GM19452 (cell line): ENCODE measurements at regions not wholly inside any gene's neighbourhood (a gene's known extent, or its start where the extent isn't known, plus 50 kb on each side); places are given as distances from the start of the nearest gene placed in this dataset.
A peak's percentile ranks its signal among the peaks of the same experiment; 100 is the strongest.

ENCODE experiments used
- ATAC-seq: cut with Tn5 transposase; IDR thresholded peaks from one replicate; pipeline ENCODE4 v1.9.1; 2021; ENCODE audit not compliant: unreplicated experiment

DNA sequence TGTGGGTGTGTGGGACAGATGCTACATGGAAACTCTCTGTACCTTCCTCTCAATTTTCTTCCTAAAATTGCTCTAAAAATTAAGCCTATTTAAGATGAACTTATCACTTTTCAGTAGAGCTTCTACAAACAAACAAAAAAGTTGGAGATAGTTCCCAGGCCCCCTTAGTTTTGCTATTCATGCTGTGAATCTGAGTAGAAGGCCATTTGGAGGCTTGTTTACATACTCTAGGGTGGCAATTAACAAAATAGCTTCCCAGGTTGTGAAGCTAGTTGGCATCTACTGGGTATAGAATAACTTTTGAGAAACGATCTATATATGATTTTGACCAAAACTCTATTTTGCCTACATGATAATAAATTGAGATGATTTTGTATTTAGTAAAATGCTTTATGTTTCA is 541.4 kb upstream of the B3GALT2 start:
- ATAC-seq = no peak

DNA sequence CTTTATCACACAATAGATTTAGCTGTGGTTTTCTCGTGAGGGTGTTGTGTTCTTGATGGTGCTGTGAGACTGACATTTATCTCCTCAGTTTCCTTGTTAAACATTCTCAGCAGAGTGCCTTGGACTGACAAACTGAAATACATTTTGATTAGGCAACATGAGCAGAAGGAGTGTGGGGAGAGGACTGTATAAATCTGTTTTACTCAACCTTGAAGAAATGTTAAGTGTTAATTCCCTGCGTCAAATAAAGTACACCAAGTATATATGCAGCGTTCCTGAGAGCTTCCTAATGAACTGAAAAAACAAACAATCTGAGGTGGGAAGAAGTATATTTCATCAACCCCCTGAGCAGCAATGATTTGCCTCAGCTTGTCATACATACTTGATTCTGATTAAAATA is 540.3 kb upstream of the B3GALT2 start:
- no peak for ATAC-seq

GRCh38 chr1:193712392-193712791 is 526.0 kb upstream of the B3GALT2 start:
- no peak for ATAC-seq

DNA sequence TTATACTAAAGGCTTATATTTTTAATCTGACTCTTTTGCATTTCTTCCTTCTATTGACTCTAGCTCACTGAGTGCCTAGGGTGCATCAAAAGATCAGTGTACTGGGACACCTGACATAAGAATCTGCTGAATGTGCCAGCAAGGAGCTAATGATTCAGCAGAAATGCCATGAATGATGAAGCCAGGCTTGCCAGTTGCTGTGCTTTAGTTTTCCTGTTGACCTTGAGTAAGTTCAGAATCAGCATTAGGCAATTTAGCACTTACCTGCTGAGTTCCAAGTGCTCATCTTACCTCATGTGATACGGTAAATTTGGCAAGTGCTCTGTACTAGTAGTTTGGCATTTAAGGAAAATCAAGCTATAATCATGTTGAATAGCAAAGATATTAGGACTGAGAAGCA is 523.2 kb upstream of the B3GALT2 start:
- no peak for ATAC-seq

GRCh38 chr1:193707271-193708021 is 521.0 kb upstream of the B3GALT2 start:
- no peak for ATAC-seq

DNA sequence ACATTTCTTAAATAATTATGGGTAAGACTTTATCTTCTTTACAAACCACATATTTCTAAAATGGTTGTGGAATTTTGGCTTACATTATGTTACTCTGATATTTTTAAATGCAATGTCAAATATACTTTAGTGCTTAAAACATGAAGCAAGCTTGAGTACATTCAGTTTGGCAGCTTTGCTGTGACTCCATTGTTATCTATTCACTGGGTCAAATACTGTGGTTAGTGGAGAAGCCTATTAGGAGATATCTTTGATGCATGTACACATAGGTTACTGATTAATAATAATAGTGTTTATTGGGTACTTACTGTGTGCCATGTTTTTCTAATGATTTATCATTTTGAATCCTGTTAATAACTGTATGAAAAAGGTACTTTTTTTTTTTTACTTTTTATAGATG is 520.4 kb upstream of the B3GALT2 start:
- no peak for ATAC-seq

DNA sequence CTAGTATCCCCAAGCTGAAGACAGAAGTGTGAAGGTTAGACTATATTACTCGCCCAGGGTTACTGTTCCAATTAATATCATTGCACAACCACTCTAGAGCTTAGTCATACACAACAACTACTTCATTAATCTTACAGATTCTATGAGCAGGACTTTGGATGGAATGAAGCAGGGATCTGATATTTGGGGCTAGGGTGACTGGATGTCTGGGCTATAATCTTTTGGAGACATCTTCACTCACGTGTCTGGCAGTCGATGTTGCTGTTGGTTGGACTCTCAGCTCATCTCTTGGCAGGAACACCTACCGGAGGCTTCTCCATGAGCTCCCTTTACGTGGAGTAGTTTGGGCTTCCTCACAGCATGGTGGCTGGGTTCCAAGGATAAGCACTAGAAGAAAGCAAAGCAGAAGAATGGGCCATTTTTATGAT is 519.2 kb upstream of the B3GALT2 start:
- no peak for ATAC-seq

GRCh38 chr1:193703655-193704054 is 517.2 kb upstream of the B3GALT2 start:
- ATAC-seq = no peak

DNA sequence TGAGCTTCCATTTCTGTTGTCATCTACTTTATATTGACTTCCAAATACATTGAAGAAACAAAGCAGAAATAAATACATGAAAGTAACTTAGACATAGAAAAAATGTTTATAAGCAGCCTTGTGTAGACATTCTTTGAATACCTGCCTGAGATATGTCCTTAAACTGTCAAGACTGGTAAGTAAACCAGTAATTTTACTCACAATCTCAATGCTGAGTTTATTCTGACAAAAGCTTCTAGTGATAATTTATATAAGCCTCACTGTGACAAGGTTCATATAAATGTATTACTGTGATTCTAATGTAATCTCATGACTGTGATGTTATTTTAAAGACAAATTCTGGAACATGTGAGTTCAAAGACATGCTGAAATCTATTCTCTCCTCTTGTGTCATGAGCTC is 516.7 kb upstream of the B3GALT2 start:
- no peak for ATAC-seq

- no peak for ATAC-seq
These were observed 515.3 kb upstream of the B3GALT2 start for GRCh38 chr1:193701759-193702158.

GRCh38 chr1:193700710-193701355 is 514.4 kb upstream of the B3GALT2 start:
- ATAC-seq = peak; percentile 60

DNA sequence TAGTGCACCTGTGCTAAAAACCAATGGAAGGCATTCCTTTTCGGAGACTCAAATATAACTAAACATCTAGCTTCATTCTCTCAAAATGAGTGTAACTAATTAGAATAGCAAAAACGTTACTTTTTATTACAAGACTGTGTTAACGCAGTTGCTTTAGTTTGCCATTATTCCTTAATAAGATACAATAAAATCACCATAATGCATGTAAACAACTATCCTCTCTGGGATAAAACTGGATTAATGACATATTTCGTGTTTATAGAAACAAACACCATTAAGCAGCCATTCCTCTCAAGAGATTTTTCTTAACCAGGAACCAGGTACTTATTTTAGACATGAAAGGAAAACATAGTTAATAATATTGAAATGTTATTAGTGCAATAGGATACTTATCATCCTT is 512.8 kb upstream of the B3GALT2 start:
- no peak for ATAC-seq

- no peak for ATAC-seq
These were observed 511.4 kb upstream of the B3GALT2 start for GRCh38 chr1:193697776-193698175.

DNA sequence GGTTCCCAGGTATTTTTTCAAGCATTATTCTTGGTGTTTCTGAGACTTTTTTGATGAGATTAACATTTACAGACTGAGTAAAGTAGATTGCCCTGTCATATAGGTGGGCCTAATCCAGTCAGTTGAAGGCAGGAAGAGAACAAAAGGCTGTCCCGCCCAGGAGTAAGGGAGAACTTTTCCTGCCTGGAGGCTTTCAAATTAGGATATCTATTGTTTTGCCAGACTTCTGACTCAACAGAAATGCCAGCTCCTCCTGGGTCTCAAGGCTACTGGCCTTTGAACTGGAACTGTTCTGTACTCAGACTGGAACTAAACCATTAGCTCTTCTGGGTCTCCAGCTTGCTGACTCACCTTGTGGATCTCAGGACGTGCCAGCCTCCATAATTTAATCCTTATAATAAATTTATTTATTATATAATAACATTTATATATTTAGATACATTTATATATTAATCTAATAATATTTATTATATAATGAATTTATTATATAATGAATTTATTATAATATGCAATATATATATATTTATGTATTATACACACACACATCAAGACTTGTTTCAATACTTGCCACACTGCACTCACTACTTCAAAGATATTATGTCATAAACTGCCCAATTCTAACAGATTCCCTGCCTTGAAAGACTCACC is 510.8 kb upstream of the B3GALT2 start:
- no peak for ATAC-seq

DNA sequence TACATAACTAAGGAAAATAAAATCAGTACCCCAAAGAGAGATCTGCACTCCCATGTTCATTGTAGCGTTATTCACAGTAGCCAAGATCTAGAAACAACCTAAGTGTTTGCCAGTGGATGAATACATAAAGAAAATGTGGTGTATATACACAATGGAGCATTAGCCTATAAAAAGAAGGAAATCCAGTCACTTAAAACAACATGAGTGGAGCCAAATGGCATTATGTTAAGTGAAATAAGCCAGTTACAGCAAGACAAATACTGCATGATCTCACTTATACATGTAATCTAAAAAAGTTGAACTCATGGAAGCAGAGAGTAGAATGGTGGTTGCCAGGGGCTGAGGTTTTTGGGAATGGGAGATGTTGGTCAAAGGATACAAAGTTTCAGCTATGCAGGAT is 508.3 kb upstream of the B3GALT2 start:
- no peak for ATAC-seq

GRCh38 chr1:193685986-193686385 is 499.6 kb upstream of the B3GALT2 start:
- no peak for ATAC-seq

GRCh38 chr1:193681422-193681821 is 495.0 kb upstream of the B3GALT2 start:
- ATAC-seq = no peak

- ATAC-seq = no peak
These were observed 494.5 kb upstream of the B3GALT2 start for GRCh38 chr1:193680924-193681316.

GRCh38 chr1:193680247-193680923 is 494.0 kb upstream of the B3GALT2 start:
- ATAC-seq = no peak

- ATAC-seq = no peak
These were observed 491.5 kb upstream of the B3GALT2 start for GRCh38 chr1:193677874-193678273.

DNA sequence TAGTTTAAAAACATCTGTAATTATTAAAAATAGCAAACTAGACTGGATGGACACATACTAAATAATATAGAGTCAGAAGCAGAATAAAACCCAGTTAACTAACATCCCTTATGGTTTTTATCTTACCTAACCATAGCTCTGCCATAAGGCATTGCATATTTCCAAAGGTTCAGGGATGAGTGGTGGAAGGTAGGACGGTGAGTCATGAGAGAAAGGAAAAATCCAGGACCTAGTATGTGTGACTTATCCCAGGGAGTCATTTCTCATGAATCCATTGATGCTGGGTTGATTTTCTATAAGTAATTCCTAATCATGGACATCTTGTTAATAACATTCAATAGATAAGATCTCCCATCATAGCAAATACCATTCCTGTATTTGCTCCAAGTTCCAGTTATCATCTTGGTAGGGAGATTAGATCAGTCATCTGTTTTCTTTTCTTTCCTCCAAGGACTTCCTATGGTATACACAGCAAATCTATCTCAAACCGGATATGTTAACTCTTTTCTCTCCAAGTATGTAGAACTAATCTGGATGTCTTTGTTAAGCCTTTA is 490.7 kb upstream of the B3GALT2 start:
- no peak for ATAC-seq
